ENCODE measurements at regions not wholly inside any gene's neighbourhood (a gene's known extent, or its start where the extent isn't known, plus 50 kb on each side); places are given as distances from the start of the nearest gene placed in this dataset.

GRCh38 chr9:26026423-26027100 is 348.3 kb upstream of the TUSC1 start:
- H3K4me1 ChIP-seq: no peaks in the 10 kb centered on the region
- intact Hi-C loops (cut with DNase I; ENCODE audit: low total_unique reads): no loop called here
- H3K4me3 ChIP-seq: no peak overlapping the region
- H3K9me3 ChIP-seq: no peaks in the 10 kb centered on the region
- H3K27ac ChIP-seq: no peak overlapping the region
- no peak for DNase-seq (ENCODE audit: low spot score in 2 of 2)
- no peak for TF ChIP-seq POLR2A (IDR thresholded peaks at IDR 0.05)
- no peaks in the 10 kb centered on the region for H3K27me3 ChIP-seq
- no peaks in the 10 kb centered on the region for H3K36me3 ChIP-seq

DNA sequence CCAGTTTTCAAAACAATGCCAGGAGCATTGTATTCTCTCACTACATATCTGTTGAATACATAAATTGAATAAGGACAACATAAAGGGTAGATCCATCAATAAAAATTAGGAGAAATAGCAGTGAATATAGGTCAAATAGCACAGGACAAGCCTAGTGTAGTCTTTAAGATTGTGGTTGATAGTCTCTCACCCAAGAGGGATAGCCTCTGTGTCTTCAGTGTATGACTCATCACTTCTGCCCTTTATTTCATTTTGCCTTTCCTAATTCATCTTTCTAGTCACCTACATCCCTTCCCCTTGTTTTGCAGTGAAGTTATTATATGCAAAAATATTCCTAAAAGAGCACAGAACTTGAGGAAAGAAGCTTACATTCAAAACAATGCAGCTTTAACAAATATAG is 335.0 kb upstream of the TUSC1 start:
- Histone ChIP-seq H3K27me3 (no peaks in the 10 kb centered on the region), H3K4me3 (no peak overlapping the region), H3K36me3 (no peaks in the 10 kb centered on the region), H3K9me3 (peaks cover 0 to 8% of the 10 kb centered on the region in 2 donors), H3K27ac (no peak overlapping the region), H3K4me1 (no peaks in the 10 kb centered on the region)
- TF ChIP-seq, protein P1, sequence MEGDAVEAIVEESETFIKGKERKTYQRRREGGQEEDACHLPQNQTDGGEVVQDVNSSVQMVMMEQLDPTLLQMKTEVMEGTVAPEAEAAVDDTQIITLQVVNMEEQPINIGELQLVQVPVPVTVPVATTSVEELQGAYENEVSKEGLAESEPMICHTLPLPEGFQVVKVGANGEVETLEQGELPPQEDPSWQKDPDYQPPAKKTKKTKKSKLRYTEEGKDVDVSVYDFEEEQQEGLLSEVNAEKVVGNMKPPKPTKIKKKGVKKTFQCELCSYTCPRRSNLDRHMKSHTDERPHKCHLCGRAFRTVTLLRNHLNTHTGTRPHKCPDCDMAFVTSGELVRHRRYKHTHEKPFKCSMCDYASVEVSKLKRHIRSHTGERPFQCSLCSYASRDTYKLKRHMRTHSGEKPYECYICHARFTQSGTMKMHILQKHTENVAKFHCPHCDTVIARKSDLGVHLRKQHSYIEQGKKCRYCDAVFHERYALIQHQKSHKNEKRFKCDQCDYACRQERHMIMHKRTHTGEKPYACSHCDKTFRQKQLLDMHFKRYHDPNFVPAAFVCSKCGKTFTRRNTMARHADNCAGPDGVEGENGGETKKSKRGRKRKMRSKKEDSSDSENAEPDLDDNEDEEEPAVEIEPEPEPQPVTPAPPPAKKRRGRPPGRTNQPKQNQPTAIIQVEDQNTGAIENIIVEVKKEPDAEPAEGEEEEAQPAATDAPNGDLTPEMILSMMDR (IDR thresholded peaks at IDR 0.05): no peak
- TF ChIP-seq POLR2AphosphoS5 (IDR thresholded peaks at IDR 0.05) (no peak), POLR2A (IDR thresholded peaks at IDR 0.05) (no peak)
- intact Hi-C loops (cut with DNase I; ENCODE audit: low total_unique reads): no loop called here
- no peak for DNase-seq (ENCODE audit: low spot score in 2 of 2)

DNA sequence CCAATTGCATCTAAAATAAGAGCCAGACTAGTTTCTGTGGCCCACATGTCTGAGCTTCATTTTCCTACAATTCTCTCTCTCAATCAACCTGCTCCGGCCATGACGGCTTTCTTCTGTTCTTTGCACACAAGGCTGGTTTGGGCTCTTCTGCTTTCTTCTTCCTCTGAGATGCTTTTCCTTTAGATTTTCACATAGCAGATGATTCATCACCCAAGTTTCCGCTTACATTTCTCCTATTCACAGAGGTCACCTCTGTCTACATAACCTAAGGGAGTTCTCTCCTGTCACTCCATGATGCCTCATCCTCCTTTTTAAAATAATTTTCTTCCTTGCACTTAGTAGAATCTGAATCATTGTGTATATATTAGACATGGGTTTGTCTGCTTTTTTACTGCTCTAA is 334.6 kb upstream of the TUSC1 start:
- no peak overlapping the region for H3K27ac ChIP-seq
- no peak for DNase-seq (ENCODE audit: low spot score in 2 of 2)
- no peak for TF ChIP-seq POLR2A (IDR thresholded peaks at IDR 0.05)
- no peaks in the 10 kb centered on the region for H3K36me3 ChIP-seq
- H3K4me3 ChIP-seq: no peak overlapping the region
- intact Hi-C loops (cut with DNase I; ENCODE audit: low total_unique reads): no loop called here
- H3K27me3 ChIP-seq: no peaks in the 10 kb centered on the region
- peaks cover 0 to 7% of the 10 kb centered on the region in 2 donors for H3K9me3 ChIP-seq
- H3K4me1 ChIP-seq: no peaks in the 10 kb centered on the region

GRCh38 chr9:25994605-25995004 is 316.4 kb upstream of the TUSC1 start:
- TF ChIP-seq POLR2A (IDR thresholded peaks at IDR 0.05) (no peak), POLR2AphosphoS5 (IDR thresholded peaks at IDR 0.05) (no peak)
- TF ChIP-seq, protein P1 (IDR thresholded peaks at IDR 0.05): no peak
- Histone ChIP-seq H3K4me3 (no peak overlapping the region), H3K36me3 (no peaks in the 10 kb centered on the region), H3K27me3 (no peaks in the 10 kb centered on the region), H3K27ac (no peak overlapping the region), H3K9me3 (peaks cover 13 to 32% of the 10 kb centered on the region in 2 donors), H3K4me1 (no peaks in the 10 kb centered on the region)
- intact Hi-C loops (cut with DNase I; ENCODE audit: low total_unique reads): no loop called here
- no peak for DNase-seq (ENCODE audit: low spot score in 2 of 2)

DNA sequence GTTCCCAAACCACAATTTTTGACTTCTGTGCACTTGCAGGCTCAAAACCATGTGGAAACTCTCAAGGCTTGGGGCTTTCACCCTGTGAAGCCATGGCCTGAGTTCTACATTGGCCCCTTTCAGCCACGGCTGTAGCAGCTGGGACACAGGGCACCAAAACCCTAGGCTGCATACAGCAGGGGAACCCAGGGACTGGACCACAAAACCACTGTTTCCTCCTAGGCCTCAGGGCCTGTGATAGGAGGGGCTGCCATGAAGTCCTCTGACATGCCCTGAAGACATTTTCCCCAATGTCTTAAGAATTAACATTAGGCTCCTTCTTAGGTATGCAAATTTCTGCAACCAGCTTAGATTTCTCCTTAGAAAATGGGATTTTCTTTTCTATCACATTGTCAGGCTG is 312.1 kb upstream of the TUSC1 start:
- Histone ChIP-seq H3K9me3 (peaks cover 10 to 45% of the 10 kb centered on the region in 2 donors), H3K27ac (no peak overlapping the region), H3K4me1 (no peaks in the 10 kb centered on the region), H3K27me3 (no peaks in the 10 kb centered on the region), H3K4me3 (no peak overlapping the region), H3K36me3 (no peaks in the 10 kb centered on the region)
- TF ChIP-seq POLR2A (IDR thresholded peaks at IDR 0.05) (no peak), POLR2AphosphoS5 (IDR thresholded peaks at IDR 0.05) (no peak)
- TF ChIP-seq, protein P1 (IDR thresholded peaks at IDR 0.05): no peak
- intact Hi-C loops (cut with DNase I; ENCODE audit: low total_unique reads): no loop called here
- DNase-seq (ENCODE audit: low spot score in 2 of 2): no peak

- Histone ChIP-seq H3K36me3 (no peaks in the 10 kb centered on the region), H3K27me3 (no peaks in the 10 kb centered on the region), H3K27ac (no peak overlapping the region), H3K4me1 (no peaks in the 10 kb centered on the region), H3K4me3 (no peak overlapping the region), H3K9me3 (peaks cover 10 to 16% of the 10 kb centered on the region in 2 donors)
- no peak for DNase-seq (ENCODE audit: low spot score in 2 of 2)
- intact Hi-C loops (cut with DNase I; ENCODE audit: low total_unique reads): no loop called here
- TF ChIP-seq POLR2AphosphoS5 (IDR thresholded peaks at IDR 0.05): no peak
- no peak for TF ChIP-seq POLR2A (IDR thresholded peaks at IDR 0.05)
- TF ChIP-seq, protein P1 (IDR thresholded peaks at IDR 0.05): no peak
These were observed 297.4 kb upstream of the TUSC1 start for GRCh38 chr9:25975667-25976066.

All from breast epithelium (tissue), 4 donors.